Type B pancreatic cell (in vitro differentiated cells): ENCODE measurements at regions not wholly inside any gene's neighbourhood (a gene's known extent, or its start where the extent isn't known, plus 50 kb on each side); places are given as distances from the start of the nearest gene placed in this dataset.

Experiments
- DNase-seq: peaks from one replicate; pipeline ENCODE4 v3.0.0; 2021; ENCODE audit warnings: mixed read lengths; ENCODE audit not compliant: unreplicated experiment; ENCODE audit errors: extremely low spot score
- H3K27ac Mint-ChIP-seq: 2 replicates; pipeline ENCODE4 v1.8.0; 2021; ENCODE audit warnings: mild to moderate bottlenecking, mixed read lengths
- H3K27me3 Mint-ChIP-seq: 2 replicates; pipeline ENCODE4 v1.8.0; 2021; ENCODE audit warnings: mixed read lengths
- H3K36me3 Mint-ChIP-seq: 2 replicates; pipeline ENCODE4 v1.8.0; 2021; ENCODE audit warnings: mixed read lengths
- H3K4me1 Mint-ChIP-seq: one replicate; pipeline ENCODE4 v1.8.0; 2021; ENCODE audit warnings: mixed read lengths; ENCODE audit not compliant: unreplicated experiment
- H3K4me3 Mint-ChIP-seq: 2 replicates; pipeline ENCODE4 v1.8.0; 2021; ENCODE audit warnings: mild to moderate bottlenecking, mixed read lengths
- H3K9me3 Mint-ChIP-seq: 2 replicates; pipeline ENCODE4 v1.8.0; 2021; ENCODE audit warnings: mixed read lengths
- TF ChIP-seq, protein P1 (sequence below): fragments of 200-600 bp; sonication (generic); conservative IDR thresholded peaks from 2 replicates; pipeline ENCODE4 v1.5.0; 2021; ENCODE audit warnings: antibody characterized with exemption, mild to moderate bottlenecking

DNA sequence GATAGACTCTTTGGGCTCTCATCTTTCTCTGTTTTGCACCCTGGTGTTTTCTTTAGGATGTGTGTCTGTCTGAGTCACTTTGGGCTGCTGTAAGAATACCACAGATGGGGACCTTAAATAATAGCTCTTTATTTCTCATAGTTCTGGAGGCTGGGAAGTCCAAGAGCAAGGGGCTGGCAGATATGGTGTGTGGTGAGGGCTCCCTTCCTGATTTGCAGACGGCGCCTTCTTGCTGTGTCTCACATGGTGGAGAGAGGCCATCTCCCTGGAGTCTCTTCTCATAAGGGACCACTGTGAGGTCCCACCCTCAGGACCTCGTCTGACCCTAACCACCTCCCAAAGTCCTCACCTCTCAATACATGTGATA lies 93.7 kb upstream of the ADRA2C start:
- H3K27me3 Mint-ChIP-seq: peaks cover 16% of the 10 kb centered on the region
- no peak for DNase-seq
- H3K4me1 Mint-ChIP-seq: peaks cover 15% of the 10 kb centered on the region
- H3K9me3 Mint-ChIP-seq: no peaks in the 10 kb centered on the region
- TF ChIP-seq, protein P1, sequence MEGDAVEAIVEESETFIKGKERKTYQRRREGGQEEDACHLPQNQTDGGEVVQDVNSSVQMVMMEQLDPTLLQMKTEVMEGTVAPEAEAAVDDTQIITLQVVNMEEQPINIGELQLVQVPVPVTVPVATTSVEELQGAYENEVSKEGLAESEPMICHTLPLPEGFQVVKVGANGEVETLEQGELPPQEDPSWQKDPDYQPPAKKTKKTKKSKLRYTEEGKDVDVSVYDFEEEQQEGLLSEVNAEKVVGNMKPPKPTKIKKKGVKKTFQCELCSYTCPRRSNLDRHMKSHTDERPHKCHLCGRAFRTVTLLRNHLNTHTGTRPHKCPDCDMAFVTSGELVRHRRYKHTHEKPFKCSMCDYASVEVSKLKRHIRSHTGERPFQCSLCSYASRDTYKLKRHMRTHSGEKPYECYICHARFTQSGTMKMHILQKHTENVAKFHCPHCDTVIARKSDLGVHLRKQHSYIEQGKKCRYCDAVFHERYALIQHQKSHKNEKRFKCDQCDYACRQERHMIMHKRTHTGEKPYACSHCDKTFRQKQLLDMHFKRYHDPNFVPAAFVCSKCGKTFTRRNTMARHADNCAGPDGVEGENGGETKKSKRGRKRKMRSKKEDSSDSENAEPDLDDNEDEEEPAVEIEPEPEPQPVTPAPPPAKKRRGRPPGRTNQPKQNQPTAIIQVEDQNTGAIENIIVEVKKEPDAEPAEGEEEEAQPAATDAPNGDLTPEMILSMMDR: no peak
- H3K36me3 Mint-ChIP-seq: no peaks in the 10 kb centered on the region
- H3K4me3 Mint-ChIP-seq: no peak overlapping the region
- no peak overlapping the region for H3K27ac Mint-ChIP-seq

- TF ChIP-seq, protein P1: no peak
- DNase-seq: no peak
- peaks cover 15% of the 10 kb centered on the region for H3K4me1 Mint-ChIP-seq
- no peaks in the 10 kb centered on the region for H3K36me3 Mint-ChIP-seq
- H3K4me3 Mint-ChIP-seq: no peak overlapping the region
- no peak overlapping the region for H3K27ac Mint-ChIP-seq
- no peaks in the 10 kb centered on the region for H3K9me3 Mint-ChIP-seq
- peaks cover 16% of the 10 kb centered on the region for H3K27me3 Mint-ChIP-seq
These were observed 94.4 kb upstream of the ADRA2C start for GRCh38 chr4:3671571-3672464.

- TF ChIP-seq, protein P1: no peak
- Mint-ChIP-seq H3K4me1 (peaks cover 15% of the 10 kb centered on the region), H3K27ac (no peak overlapping the region), H3K4me3 (no peak overlapping the region), H3K27me3 (peaks cover 9% of the 10 kb centered on the region), H3K36me3 (no peaks in the 10 kb centered on the region), H3K9me3 (no peaks in the 10 kb centered on the region)
- DNase-seq: no peak
These were observed 95.4 kb upstream of the ADRA2C start for GRCh38 chr4:3670521-3671519.

DNA sequence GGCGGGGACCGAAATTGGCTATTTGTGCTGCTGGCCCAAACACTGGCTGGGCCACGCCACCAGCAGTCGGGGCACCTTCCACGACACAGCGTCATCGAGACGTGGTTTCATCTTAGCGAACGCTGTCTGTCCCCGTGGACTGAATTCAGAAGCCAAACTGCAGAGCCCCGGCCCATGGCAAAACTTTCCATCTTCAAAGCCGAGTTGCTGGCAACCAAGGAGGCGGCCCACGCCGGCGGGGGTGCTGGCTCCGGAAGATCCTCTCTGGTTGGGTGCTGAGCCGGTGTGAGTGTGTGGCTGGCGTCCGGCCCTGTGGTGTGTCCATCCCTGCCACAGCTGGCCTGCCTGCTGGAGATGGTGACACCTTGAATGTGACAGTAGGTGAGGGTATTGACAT lies 96.6 kb upstream of the ADRA2C start:
- TF ChIP-seq, protein P1: no peak
- no peak for DNase-seq
- peaks cover 15% of the 10 kb centered on the region for H3K4me1 Mint-ChIP-seq
- no peak overlapping the region for H3K27ac Mint-ChIP-seq
- no peak overlapping the region for H3K4me3 Mint-ChIP-seq
- H3K9me3 Mint-ChIP-seq: no peaks in the 10 kb centered on the region
- peaks cover 18% of the 10 kb centered on the region for H3K27me3 Mint-ChIP-seq
- no peaks in the 10 kb centered on the region for H3K36me3 Mint-ChIP-seq

GRCh38 chr4:3668825-3669552 lies 97.2 kb upstream of the ADRA2C start:
- H3K27me3 Mint-ChIP-seq: peaks cover 19% of the 10 kb centered on the region
- no peak for DNase-seq
- TF ChIP-seq, protein P1: no peak

More at GRCh38 chr4:3668825-3669552, 97.2 kb upstream of the ADRA2C start:
- Mint-ChIP-seq H3K36me3 (no peaks in the 10 kb centered on the region), H3K4me3 (no peak overlapping the region), H3K27ac (no peak overlapping the region), H3K4me1 (peaks cover 15% of the 10 kb centered on the region), H3K9me3 (no peaks in the 10 kb centered on the region)
